ENCODE measurements at regions not wholly inside any gene's neighbourhood (a gene's known extent, or its start where the extent isn't known, plus 50 kb on each side); places are given as distances from the start of the nearest gene placed in this dataset.
"Not testable (repeated sequence)": the region's sequence is repeated elsewhere in the genome, so short reads cannot be mapped to it uniquely, and the experiment has no call there.

DNA sequence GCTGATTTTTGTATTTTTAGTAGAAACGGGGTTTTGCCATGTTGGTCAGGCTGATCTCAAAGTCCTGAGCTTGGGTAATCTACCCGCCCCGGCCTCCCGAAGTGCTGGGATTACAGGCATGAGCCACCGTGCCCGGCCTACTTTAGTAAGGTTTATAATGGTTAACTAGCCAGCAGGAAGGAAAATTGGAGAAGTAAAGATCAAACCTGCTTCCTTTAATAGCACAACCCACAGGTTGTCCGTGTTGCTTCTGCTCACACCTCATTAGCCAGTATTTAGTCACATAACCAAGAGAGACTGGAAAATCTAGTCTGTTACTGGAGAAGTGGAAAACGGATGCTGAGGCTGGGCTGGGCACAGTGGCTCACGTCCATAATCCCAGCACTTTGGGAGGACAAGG, 51.9 kb upstream of the TBL1XR1 start:
- no peak for DNase-seq

DNA sequence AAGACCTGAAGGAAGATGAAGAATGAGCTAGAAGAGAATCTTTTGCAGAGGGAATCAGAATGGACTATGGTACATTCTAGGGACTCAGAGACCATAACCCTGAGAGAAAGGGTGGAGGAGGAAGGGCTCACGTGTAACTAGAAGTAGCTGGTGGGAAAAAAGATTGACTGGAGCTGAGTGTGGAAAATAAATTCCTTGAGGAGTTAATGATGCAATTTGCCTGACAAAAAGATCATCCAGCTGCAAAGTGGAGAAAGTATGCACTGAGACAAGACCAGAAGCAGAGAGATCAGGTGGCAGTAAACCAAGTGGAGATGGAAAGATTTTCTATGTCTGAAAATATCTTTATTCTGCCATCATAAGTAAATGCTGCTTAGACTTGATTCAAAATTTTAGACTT, 52.9 kb upstream of the TBL1XR1 start:
- DNase-seq: no peak

DNA sequence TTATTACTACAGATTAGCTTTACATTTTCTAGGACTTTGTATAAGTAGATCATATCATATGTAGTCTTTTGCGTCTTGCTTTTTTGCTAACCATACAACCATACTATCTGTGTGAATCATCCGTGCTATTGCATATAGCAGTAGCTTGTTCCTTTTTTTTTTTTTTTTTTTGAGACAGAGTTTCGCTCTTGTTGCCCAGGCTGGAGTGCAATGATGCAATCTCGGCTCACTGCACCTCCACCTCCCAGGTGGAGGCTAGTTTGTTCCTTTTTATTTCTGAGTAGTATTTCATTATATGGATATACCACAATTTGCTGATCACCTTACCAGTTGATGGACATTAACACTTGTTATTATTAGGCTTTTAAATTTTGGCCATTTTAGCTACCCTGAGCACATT, 54.5 kb upstream of the TBL1XR1 start:
- no peak for DNase-seq

DNA sequence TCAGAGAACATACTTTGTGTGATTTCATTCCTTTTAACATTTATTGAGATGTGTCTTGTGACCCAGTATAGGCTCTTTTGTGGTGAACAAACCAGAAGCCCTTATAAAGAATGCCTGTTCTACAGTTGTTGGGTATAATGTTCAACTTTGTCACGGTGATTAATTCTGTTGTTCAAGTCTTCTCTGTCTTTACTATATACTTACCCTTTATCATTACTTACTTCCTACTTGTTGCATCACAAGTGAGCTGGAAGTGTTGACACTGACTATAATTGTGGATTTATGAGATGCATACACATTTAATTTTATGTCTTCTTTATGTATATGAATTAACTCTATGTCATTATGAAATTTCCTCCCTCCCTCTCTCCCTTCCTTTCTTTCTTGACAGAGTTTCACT, 59.7 kb upstream of the TBL1XR1 start:
- DNase-seq: no peak

DNA sequence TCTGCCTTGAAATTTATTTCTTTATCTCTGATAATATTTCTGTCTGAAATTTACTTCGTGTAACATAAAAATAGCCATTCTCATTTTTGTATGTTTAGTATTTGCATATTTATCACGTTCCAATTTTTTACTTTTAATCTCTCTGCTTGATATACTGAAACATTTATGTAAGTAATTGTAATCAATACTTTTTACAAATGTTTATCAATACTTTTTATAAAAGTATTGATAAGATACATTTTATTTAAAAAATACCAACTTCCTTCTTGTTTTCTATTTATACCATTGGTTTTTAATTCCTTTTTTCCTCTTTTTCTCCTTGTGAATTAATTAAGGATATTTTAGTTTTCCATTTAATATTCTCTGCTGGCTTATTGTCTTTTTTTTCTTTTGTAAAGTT, 60.3 kb upstream of the TBL1XR1 start:
- DNase-seq: no peak

- DNase-seq: no peak
Observed at GRCh38 chr3:177262396-177262795, 65.1 kb upstream of the TBL1XR1 start.

DNA sequence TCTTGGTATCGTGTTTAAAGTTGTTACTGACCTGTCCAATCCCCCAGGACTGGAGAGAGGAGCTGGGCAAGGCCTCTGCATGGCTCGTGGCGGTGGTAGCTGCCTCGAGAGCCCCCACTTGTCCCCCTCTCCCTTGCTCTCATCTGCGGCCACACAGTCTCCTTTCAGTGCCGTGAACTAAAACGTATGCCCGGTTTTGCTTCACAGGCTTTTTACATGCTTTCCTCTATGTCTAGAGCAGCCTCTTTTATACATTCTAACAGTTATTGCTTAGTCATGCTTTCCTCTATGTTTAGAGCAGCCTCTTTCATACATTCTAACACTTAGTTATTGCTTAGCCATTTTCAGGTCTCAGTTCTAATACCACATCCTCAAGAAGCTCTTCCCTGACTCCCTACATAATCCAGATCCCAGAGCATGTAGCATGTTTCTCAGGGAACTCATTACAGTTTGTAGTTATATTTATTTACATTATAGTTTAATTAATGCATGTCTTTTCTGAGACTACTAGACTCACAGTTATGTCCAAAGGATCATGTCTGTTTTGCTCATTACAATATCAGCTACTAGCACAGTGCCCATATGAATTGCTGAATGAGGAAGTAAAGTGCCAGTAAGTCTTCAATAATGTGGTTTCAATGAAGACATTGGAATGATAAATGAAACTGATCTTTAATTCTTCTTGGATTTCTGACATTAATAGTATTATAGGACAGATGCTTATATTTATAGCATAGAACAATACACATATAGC, 66.5 kb upstream of the TBL1XR1 start:
- DNase-seq: no peak

- DNase-seq: not testable (repeated sequence)
Observed at GRCh38 chr3:177271811-177272501, 74.7 kb upstream of the TBL1XR1 start.

DNA sequence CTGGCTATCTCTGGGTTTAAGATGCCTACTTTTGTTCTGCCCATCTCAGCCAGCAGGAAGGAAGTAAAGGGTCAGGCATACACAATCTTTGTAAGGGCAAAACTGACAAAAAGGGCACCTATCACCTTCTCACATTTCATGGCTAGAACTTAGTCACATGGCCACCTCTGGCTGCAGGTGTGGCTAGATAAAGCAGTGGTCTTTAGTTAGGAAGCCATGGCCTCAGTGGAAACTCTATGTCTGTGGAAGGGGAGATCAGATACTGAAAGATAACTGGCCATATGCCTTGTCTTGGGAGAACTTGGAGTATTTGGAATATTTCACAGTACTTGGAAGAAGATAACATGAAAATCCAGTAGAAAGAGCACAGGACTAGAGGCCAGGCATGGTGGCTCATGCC, 80.7 kb upstream of the TBL1XR1 start:
- no peak for DNase-seq

DNA sequence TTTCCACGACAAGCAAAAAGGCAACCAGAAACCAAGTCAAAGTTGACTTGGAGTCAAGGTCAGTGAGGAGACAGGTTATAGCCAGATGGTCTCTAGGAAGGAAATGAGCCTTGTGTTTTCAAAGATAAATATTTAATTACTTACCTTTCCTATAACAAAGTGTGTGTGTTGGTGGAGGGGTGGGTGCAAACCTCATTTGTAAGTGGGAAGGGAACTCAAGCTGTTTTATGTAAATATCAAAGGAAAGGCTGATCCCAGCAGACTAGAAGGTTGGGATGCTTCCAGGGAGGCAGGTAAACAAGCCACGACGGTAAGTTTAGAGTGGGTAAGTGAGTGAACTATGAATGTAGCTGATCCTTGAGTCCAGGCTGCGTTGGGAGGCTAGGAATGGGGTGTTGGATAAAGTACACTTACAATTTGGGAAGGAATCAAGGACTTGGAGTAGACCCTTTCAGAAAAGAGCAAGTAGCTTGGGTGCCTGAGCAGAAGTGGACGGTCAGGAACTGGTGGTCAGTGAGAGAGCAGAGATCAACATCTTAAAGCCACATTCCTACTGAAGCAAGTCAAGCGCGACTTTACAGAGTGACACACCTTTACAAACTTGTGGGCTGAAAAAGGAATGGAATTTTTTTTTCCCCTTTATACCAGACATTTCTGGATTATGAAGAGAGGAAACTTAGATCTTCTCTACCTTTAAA, 82.0 kb upstream of the TBL1XR1 start:
- DNase-seq: peak; percentile 92

- peak; percentile 79 for DNase-seq
Observed at GRCh38 chr3:177281292-177282118, 84.2 kb upstream of the TBL1XR1 start.

- peak; percentile 93 for DNase-seq
Observed at GRCh38 chr3:177282119-177282655, 84.9 kb upstream of the TBL1XR1 start.

GRCh38 chr3:177283983-177284382, 86.7 kb upstream of the TBL1XR1 start:
- no peak for DNase-seq

- no peak for DNase-seq
Observed at GRCh38 chr3:177284383-177284881, 87.2 kb upstream of the TBL1XR1 start.

- peak; percentile 34 for DNase-seq
Observed at GRCh38 chr3:177286034-177286433, 88.8 kb upstream of the TBL1XR1 start.

- no peak for DNase-seq
Observed at GRCh38 chr3:177287231-177287630, 89.9 kb upstream of the TBL1XR1 start.

- no peak for DNase-seq
Observed at GRCh38 chr3:177290633-177291032, 93.4 kb upstream of the TBL1XR1 start.

GRCh38 chr3:177294221-177294620, 96.9 kb upstream of the TBL1XR1 start:
- no peak for DNase-seq

DNA sequence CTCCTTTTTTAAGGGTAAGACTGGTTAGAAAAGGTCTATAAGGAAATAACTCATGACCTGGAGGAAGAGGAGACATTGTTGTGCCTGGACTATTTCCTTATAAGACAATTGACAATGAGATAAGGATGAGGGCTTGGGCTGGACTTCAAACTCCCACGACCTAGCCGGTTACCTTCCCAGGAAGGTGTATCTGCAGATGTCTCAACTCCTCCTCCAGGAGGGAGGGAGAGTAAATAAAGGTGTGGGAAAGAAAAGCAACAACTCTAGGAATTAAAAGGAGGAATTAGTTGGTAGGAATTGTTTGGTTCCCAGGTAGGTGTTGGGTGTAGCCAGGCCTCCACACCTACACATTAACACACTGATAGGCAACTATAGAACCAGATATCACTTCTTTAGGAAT, 97.8 kb upstream of the TBL1XR1 start:
- DNase-seq: no peak

DNA sequence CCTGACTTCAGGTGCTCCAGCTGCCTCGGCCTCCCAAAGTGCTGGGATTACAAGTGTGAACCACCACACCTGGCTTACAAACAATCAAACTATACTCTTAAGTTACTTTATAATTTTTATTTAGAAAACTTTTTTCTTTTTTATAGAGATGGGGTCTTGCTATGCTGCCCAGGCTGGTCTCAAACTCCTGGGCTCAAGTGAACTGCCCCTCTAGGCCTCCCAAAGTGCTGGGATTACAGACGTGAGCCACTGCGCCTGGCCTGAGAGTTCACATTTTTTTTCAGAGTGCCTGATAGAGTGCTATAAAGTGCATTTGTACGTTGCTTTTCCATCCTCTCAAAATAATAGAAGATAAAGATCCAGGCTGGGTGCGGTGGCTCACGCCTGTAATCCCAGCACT, 102.0 kb upstream of the TBL1XR1 start:
- no peak for DNase-seq

DNA sequence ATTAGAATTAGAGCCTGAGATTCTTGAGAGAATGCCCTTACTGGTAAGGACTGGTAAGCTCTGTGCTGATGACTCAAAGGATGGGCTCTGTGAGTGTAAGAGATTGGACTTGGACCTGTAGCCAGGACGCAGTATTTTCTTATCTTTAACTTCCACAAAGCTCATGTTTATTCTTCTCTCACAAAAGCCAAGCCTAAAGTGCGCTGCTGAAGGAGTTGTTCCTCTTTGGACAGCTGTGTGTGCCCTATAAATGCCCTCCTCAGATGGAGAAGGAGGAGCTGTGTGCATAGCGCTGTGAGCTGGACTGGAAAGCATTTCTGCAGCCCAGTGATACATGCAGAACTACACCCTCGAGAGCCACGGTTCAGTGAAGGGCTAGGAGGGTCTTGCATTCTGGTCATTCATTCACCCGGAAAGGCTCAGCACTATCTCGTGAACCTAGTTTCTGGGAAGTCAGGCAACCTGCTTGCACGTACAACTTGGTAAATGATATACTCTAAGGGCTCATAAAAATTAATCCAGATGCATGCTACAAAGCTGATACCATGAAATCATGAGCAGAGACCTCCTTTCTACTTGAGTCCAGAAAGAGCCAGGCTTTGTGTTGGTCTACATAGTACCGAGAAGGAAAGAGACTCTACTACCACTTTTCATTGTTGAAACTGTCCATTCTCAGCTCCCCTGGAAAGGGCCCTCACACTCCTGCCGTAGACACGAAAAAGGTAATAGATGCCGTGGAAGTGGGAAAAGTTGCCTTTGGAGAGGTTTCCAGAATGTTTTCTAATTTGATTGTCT, 103.0 kb upstream of the TBL1XR1 start:
- no peak for DNase-seq

DNA sequence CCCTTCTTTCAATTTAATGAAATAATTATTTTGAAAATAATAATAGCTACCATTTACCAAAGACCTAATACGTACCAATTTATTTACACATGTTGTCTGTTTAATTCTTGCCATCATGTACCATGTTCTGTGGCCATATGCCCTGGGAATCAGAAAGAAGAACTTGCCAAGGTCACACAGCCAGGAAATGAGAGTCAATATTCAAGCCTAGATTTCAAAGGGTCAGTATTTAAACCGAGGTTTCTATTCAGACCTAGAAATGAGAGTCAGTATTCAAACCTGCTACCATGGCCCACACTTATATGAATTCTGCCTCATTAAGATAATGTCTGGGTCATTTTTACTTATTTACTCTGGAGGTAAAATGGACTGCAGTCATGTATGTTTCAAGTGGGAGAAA, 103.6 kb upstream of the TBL1XR1 start:
- no peak for DNase-seq

All from DMS153 (cell line).